PC-3 (cell line): ENCODE measurements at regions not wholly inside any gene's neighbourhood (a gene's known extent, or its start where the extent isn't known, plus 50 kb on each side); places are given as distances from the start of the nearest gene placed in this dataset.

Experiments used
- CTCF ChIP-seq: fragments of 300-600 bp; sonication (generic); conservative IDR thresholded peaks from 2 replicates; pipeline ENCODE4 v1.5.1; 2017; ENCODE audit warnings: antibody characterized with exemption, low read depth, mild to moderate bottlenecking, low read length
- EZH2 ChIP-seq: fragments of 300-600 bp; sonication (generic); IDR thresholded peaks from one replicate; pipeline ENCODE4 v1.6.1; 2017; ENCODE audit warnings: antibody characterized with exemption, mild to moderate bottlenecking, low read length; ENCODE audit not compliant: unreplicated experiment

- TF ChIP-seq CTCF (no peak), EZH2 (no peak)
Measured at GRCh38 chr21:16588433-16588860, 858.7 kb downstream of the USP25 start.
